ENCODE measurements at regions not wholly inside any gene's neighbourhood (a gene's known extent, or its start where the extent isn't known, plus 50 kb on each side); places are given as distances from the start of the nearest gene placed in this dataset.

- no peak for DNase-seq (ENCODE audit: low read depth)
- no peak for TF ChIP-seq CTCF (conservative IDR thresholded peaks at IDR 0.05; ENCODE audit: low read depth, low read length)
- no peak overlapping the region for H3K4me3 ChIP-seq (ENCODE audit: low read depth, low read length)
Measured at GRCh38 chr3:34988296-34988695, 651.0 kb upstream of the ARPP21 start.

GRCh38 chr3:34995796-34996430, 643.4 kb upstream of the ARPP21 start:
- TF ChIP-seq CTCF (conservative IDR thresholded peaks at IDR 0.05; ENCODE audit: low read depth, low read length): no peak
- DNase-seq (ENCODE audit: low read depth): no peak
- H3K4me3 ChIP-seq (ENCODE audit: low read depth, low read length): no peak overlapping the region

- no peak for DNase-seq (ENCODE audit: low read depth)
- no peak overlapping the region for H3K4me3 ChIP-seq (ENCODE audit: low read depth, low read length)
- no peak for TF ChIP-seq CTCF (conservative IDR thresholded peaks at IDR 0.05; ENCODE audit: low read depth, low read length)
Measured at GRCh38 chr3:34998902-34999301, 640.4 kb upstream of the ARPP21 start.

- TF ChIP-seq CTCF (conservative IDR thresholded peaks at IDR 0.05; ENCODE audit: low read depth, low read length): no peak
- DNase-seq (ENCODE audit: low read depth): no peak
- H3K4me3 ChIP-seq (ENCODE audit: low read depth, low read length): no peak overlapping the region
Measured at GRCh38 chr3:35012214-35012613, 627.1 kb upstream of the ARPP21 start.

- no peak for DNase-seq (ENCODE audit: low read depth)
- no peak for TF ChIP-seq CTCF (conservative IDR thresholded peaks at IDR 0.05; ENCODE audit: low read depth, low read length)
- no peak overlapping the region for H3K4me3 ChIP-seq (ENCODE audit: low read depth, low read length)
Measured at GRCh38 chr3:35028157-35028556, 611.2 kb upstream of the ARPP21 start.

- TF ChIP-seq CTCF (conservative IDR thresholded peaks at IDR 0.05; ENCODE audit: low read depth, low read length): no peak
- no peak for DNase-seq (ENCODE audit: low read depth)
- no peak overlapping the region for H3K4me3 ChIP-seq (ENCODE audit: low read depth, low read length)
Measured at GRCh38 chr3:35042210-35042991, 596.9 kb upstream of the ARPP21 start.

GRCh38 chr3:35043040-35043439, 596.3 kb upstream of the ARPP21 start:
- H3K4me3 ChIP-seq (ENCODE audit: low read depth, low read length): no peak overlapping the region
- no peak for DNase-seq (ENCODE audit: low read depth)
- no peak for TF ChIP-seq CTCF (conservative IDR thresholded peaks at IDR 0.05; ENCODE audit: low read depth, low read length)
